ENCODE measurements at regions not wholly inside any gene's neighbourhood (a gene's known extent, or its start where the extent isn't known, plus 50 kb on each side); places are given as distances from the start of the nearest gene placed in this dataset.

DNA sequence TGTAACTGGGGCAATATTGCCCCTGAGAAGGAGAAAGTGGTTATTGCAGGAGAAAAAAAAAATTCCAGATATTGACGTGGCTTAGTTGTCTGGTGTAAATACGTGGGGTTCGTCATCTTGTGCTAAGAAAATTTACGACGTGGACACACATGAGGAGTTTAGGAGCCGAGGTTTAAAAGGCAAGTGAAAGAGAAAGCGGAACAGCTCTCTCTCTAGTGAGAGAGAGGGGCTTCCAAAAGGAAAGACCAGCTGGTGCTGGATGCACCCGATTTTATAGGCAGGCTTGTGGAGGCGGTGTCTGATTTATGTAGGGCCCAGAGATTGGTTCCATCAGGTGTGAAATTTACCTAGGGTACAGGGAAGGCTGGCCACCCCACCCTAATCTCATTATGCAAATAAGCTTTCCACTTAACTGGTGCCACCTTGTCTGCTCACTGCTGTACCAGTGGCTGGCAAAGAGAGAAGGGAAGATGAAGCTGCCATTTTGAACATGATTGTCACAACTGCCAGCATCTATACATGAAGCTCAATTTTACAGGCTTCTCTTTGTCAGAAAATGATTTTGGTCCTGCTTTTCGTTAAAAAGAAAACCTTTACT lies 845.1 kb downstream of the DACH1 start:
- H3K27ac ChIP-seq (replicated peaks): no peak overlapping the region
- no peaks in the 10 kb centered on the region for H3K36me3 ChIP-seq
- intact Hi-C loops (cut with micrococcal nuclease): no loop called here
- no peak for DNase-seq
- H3K4me1 ChIP-seq: no peaks in the 10 kb centered on the region
- no peak for TF ChIP-seq CTCF (IDR thresholded peaks at IDR 0.05; ENCODE audit: borderline replicate concordance)
- no peak overlapping the region for H3K4me3 ChIP-seq
- peaks cover 13% of the 10 kb centered on the region for H3K9me3 ChIP-seq (replicated peaks)
- no peaks in the 10 kb centered on the region for H3K27me3 ChIP-seq (ENCODE audit: low read depth)

DNA sequence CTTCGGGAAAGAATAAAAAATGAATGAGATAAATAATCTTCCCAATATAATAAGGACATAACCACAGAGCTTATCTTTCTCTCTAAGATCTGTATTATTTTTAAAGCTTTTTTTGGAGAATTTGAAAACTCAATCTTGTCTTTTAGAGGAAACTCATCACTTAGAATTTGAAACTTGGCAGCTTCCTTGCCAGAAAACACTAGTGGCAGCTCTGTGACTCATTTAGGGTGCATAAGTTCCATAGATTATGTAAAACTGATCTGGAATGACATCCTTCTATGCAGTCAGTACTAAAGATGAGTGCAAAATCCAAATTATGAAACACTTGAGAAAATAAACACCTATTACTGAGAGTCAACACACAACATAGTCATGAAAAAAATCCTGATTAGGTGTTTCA lies 848.0 kb downstream of the DACH1 start:
- no peak for DNase-seq
- Histone ChIP-seq H3K9me3 (replicated peaks) (no peaks in the 10 kb centered on the region), H3K27ac (replicated peaks) (no peak overlapping the region), H3K27me3 (ENCODE audit: low read depth) (no peaks in the 10 kb centered on the region), H3K4me3 (no peak overlapping the region), H3K4me1 (no peaks in the 10 kb centered on the region), H3K36me3 (no peaks in the 10 kb centered on the region)
- intact Hi-C loops (cut with micrococcal nuclease): no loop called here
- TF ChIP-seq CTCF (IDR thresholded peaks at IDR 0.05; ENCODE audit: borderline replicate concordance): no peak

- DNase-seq: no peak
- intact Hi-C loops (cut with micrococcal nuclease): no loop called here
- TF ChIP-seq CTCF (IDR thresholded peaks at IDR 0.05; ENCODE audit: borderline replicate concordance): no peak
- Histone ChIP-seq H3K9me3 (replicated peaks) (no peaks in the 10 kb centered on the region), H3K27ac (replicated peaks) (no peak overlapping the region), H3K27me3 (ENCODE audit: low read depth) (no peaks in the 10 kb centered on the region), H3K4me1 (no peaks in the 10 kb centered on the region), H3K4me3 (no peak overlapping the region), H3K36me3 (no peaks in the 10 kb centered on the region)
Measured at GRCh38 chr13:71018544-71018943, 848.5 kb downstream of the DACH1 start.

- intact Hi-C loops (cut with micrococcal nuclease): no loop called here
- TF ChIP-seq CTCF (IDR thresholded peaks at IDR 0.05; ENCODE audit: borderline replicate concordance): no peak
- Histone ChIP-seq H3K36me3 (no peaks in the 10 kb centered on the region), H3K9me3 (replicated peaks) (no peaks in the 10 kb centered on the region), H3K27ac (replicated peaks) (no peak overlapping the region), H3K4me1 (no peaks in the 10 kb centered on the region), H3K27me3 (ENCODE audit: low read depth) (no peaks in the 10 kb centered on the region), H3K4me3 (no peak overlapping the region)
- DNase-seq: no peak
Measured at GRCh38 chr13:71017607-71018006, 849.4 kb downstream of the DACH1 start.

- intact Hi-C loops (cut with micrococcal nuclease): no loop called here
- TF ChIP-seq CTCF (IDR thresholded peaks at IDR 0.05; ENCODE audit: borderline replicate concordance): no peak
- Histone ChIP-seq H3K9me3 (replicated peaks) (no peaks in the 10 kb centered on the region), H3K27ac (replicated peaks) (no peak overlapping the region), H3K36me3 (no peaks in the 10 kb centered on the region), H3K4me1 (no peaks in the 10 kb centered on the region), H3K4me3 (no peak overlapping the region), H3K27me3 (ENCODE audit: low read depth) (no peaks in the 10 kb centered on the region)
- no peak for DNase-seq
Measured at GRCh38 chr13:71015516-71015915, 851.5 kb downstream of the DACH1 start.

Measured in left ventricle myocardium inferior (tissue), 1 donor.